Renal pelvis (tissue), 1 donor: ENCODE measurements at regions not wholly inside any gene's neighbourhood (a gene's known extent, or its start where the extent isn't known, plus 50 kb on each side); places are given as distances from the start of the nearest gene placed in this dataset.

Experiments
- DNase-seq: peaks from one replicate; pipeline ENCODE4 v3.0.0-alpha.2; 2013

GRCh38 chr4:151887031-151887815, 126.4 kb upstream of the GATB start:
- DNase-seq, result no peak

DNA sequence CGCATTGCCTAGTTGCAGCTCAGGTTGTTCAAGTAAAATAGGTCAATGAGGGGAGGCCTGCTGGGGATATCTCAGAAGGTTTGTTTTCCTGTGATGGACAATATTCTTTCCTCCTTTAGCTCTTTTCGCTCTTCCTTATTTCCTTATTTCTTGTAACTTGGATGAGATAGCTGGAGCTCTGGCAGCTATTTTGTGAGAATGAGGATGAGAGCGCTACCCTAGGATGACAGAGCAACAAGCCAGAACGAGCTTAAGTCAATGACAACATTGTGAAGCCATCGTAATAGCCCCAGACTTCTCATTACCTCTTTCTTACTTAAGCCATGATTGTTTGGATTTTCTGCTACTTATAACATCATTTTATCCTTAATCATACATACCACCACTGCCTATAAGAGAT, 124.3 kb upstream of the GATB start:
- no peak for DNase-seq

- DNase-seq, result no peak
These were observed 122.9 kb upstream of the GATB start for GRCh38 chr4:151883747-151884146.

GRCh38 chr4:151882072-151882803, 121.4 kb upstream of the GATB start:
- no peak for DNase-seq

- DNase-seq, result no peak
These were observed 119.1 kb upstream of the GATB start for GRCh38 chr4:151879705-151880445.

DNA sequence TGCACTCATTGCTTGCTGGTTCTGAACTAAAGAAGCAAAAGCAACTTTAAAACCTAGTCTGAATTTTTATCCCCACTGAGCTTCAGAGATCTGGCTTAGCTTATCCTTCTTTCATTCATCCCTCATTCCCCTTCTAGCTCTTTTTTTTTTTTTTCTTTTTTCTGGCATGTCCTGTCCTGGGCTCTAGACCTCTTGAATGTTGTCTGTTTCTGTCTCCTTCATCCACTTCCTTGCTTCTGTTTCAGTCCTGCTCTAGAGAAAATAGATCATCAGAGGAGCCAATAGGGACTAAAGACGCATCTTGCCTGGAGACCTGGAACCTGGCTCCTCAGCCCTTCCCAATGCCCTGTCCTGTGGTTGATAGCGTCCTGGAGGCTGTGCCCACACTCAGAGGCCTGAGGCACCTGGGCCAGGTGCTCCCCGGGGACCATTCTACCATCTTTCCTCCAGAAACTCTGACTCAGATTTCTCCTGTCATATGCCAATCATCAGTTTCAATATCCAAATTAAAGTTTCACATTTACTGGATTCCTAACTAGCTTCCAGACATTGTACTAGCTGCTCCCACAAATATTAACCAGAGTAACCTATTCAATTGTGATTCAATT, 115.7 kb upstream of the GATB start:
- DNase-seq, result no peak

DNA sequence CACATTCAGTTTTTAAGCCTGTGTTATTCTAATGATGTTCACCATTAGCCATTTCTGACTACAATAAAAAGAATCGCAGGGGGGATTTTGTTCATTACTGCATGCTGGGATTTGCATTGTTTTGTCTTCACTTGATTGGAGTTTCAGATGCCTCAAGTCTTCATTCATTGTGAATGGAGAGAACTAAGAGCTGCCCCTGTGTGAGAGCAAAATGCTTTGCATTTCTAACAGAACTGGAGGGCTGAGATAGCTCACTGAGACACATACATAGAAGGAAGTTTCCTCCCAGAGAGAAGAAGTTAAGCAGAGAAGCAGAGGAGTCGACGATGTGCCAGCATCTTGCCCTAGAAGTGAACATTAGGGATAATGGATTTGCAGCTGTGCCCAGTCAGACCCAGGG, 113.5 kb upstream of the GATB start:
- DNase-seq, result no peak

- no peak for DNase-seq
These were observed 105.7 kb upstream of the GATB start for GRCh38 chr4:151866592-151866918.

- no peak for DNase-seq
These were observed 105.2 kb upstream of the GATB start for GRCh38 chr4:151865744-151866591.

DNA sequence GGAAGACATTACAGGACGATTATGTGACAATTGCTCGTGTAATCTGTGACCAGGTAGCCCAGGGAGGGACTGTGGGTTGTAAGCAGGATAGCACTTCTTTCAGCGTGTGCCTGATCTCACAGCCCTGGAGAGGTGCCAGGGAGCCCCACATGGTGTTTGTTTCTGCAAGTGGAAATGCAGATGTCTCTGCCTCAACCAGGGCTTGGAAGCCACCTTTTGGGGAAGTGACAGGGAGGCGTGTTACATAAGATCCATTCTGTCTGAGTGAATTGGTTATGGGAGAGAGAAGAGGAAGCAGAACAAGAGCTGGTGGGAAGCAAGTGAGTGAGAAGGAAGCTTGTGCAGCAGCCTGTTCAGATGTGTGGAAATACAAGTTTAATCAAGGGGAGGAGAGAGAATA, 104.5 kb upstream of the GATB start:
- no peak for DNase-seq

DNA sequence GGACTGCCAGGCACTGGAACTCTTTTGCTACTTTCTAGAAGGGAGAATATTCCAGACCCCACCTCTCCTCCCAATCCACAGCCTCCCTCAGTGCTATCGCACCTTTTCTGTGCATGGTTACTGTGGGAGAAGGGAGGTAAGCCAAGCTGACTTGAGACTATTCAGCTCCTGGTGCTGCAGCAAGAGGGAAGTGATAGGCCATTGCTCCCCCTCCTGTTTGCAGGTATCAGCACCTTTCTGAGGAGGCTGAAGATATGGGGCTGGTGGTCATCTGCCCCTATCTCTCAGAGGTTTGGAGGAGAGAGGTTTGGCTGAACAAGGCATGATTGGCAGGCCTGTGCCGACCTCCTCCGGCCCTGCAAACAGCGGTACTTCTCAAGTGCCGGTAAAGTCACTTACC, 103.3 kb upstream of the GATB start:
- no peak for DNase-seq

DNA sequence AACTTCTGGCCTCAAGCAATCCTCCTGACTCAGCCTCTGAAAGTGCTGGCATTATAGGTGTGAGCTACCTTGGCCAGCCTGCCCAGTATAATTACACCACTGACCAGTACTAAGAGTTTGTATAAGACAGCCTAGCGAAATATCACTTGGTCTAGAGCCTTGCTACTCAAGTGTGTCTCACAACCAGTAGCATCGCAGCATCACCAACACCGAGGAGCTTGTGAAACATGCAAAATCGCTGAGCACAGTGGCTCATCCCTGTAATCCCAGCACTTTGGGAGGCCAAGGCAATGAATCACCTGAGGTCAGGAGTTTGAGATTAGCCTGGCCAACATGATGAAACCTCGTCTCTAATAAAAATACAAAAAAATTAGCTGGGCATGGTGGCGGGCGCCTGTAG, 102.0 kb upstream of the GATB start:
- no peak for DNase-seq

DNA sequence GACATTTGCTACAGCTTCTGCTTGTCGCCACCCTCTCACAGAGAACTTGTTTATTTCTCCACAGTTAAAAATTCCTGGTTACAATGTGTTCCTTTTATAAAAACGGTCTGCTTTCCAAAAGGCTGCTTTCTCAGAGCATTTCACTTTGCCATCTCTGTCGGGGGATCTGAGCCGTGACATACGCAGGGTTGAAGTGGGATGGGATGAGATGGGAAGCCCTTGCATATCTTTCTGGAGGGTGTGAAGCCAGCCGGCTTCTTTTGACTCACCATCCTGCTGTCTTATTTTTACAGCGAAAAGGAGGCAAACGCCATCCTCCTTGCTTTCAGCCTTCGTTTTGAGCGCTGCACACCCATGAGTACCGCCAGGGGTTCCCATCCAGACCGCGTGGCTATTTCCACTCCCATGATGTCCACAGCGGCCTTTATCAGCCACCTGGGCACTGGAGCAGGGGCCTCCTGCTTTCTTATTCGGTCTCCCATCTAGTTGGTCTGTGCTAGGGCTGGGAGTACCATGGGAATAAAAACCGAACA, 99.8 kb upstream of the GATB start:
- DNase-seq, result no peak

GRCh38 chr4:151859641-151860040, 98.8 kb upstream of the GATB start:
- no peak for DNase-seq

DNA sequence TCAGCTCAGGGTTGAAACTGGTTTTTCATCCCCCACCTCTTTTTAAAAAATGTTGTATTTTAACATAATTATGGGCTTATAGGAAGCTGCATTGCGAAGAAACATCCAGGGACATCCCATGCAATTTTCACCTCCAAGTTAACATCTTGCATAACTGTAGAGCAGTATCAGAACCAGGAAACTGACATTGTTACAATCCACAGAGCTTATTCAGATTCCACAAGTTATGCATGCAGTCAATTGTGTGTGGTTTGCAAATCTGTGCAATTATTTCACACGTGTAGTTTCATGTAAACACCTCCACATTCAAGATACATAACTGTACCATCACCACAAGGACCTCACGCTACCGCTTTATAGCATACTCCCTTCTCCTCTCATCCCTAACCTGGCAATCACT, 97.5 kb upstream of the GATB start:
- no peak for DNase-seq

DNA sequence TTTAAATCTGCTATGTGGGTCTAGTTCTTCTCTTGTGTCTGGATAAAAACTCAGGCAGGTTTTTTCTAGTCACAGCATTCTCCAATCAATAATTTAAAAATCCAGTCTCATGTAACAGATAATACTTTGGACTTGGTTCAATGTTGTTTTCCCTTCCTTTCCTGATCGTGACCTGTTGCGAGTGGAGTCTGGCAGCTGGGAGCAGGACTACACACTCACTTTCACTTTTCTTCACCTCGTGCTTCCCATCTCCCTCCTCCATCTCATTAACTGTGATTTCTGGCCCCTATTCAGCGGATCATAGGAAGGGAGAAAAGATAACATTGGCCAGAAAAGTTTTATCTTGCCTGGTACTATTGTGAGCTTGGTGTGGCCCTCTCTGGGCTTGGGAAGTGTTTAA, 96.6 kb upstream of the GATB start:
- DNase-seq, result no peak

DNA sequence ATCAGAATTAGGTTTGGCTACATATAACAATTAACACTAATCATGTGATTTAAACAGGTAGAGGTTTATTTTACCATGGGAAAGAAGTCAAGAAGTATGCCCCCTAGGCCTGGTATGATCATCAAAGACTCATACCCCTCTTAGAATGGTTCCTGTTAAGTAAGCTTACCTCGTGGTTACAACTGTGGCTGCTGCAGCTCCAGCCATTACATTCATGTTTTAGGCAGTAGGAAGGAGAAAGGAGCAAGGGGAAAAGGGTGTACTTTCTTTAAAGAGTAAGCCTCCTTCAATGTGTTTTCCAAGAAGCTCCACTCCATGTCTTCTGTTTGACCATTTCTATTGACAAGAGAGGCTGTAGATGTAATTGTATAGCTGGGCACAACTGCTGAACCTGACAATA, 94.9 kb upstream of the GATB start:
- DNase-seq, result no peak

DNA sequence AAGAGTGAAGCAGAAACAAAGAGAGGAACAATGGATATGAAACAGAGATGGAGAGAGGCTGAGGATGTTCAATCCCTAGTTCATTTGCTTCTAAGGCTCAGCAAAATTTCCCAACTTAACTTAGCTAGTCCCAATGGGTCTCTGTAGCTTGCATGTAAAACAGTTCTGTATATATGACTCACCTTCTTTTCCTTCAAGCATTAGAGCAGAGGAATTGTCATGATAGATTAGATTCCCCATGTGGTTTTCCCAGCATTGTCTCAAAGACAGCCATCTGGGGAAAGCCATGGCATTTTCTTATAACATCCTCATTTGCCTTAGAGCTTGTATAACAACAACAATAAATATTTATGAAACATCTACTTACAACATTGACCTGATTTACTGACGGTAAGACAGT, 93.9 kb upstream of the GATB start:
- no peak for DNase-seq

DNA sequence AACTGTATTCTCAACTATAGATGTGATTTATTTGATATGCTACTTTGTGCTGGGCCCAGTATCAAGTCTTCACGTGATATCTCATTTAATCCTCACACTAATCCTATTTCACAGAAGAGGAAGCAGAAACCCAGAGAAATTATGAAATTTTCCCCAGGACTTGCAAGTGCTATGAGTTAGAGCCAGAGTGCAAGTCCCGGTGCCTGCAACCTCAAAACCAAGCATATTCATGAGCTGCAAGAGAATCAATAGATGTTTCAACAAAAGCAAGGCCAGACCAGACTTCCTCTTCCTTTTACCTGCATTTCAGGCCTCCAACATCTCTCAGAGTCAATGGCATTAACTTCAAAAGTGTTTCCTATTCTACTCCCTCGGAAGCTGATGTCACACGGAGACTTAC, 92.2 kb upstream of the GATB start:
- DNase-seq, result no peak

DNA sequence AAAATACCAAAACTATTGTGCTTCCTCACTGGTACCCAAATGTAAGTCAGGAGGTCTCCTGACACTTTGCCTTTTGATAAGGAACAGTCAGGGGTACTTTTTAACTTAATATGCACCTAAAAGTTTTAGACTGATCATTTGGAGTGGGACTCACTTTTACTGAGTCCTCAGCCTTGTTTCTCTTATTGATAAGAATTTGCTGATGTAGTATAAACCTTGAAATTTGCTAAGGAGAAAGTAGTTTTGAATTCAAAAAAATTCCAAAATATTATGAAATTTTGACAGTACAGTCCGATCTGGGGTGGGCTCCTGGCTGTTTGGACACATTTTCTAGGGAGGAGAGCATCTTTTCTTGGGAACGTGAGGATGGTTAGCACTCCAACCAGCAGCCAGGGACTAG, 91.4 kb upstream of the GATB start:
- no peak for DNase-seq

DNA sequence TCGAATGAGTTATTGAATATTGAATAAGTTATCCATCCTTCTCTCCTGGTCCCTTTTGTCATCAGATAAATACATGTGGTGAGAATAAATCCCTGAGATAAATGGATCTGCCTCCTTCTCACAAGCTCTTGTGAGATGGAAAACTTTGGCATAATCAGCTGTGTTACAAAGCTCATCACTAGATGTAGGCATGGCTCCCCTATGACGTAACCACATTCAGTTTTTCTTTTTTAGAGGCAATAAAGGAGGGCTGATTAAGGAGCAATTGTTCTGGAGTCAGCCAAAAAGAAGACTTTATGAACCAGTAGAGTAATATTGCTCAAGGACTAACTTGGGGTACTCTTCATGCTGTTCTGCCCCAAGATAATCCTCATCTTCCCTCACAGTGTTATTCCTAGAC, 90.5 kb upstream of the GATB start:
- no peak for DNase-seq
